ENCODE measurements at regions not wholly inside any gene's neighbourhood (a gene's known extent, or its start where the extent isn't known, plus 50 kb on each side); places are given as distances from the start of the nearest gene placed in this dataset.

DNA sequence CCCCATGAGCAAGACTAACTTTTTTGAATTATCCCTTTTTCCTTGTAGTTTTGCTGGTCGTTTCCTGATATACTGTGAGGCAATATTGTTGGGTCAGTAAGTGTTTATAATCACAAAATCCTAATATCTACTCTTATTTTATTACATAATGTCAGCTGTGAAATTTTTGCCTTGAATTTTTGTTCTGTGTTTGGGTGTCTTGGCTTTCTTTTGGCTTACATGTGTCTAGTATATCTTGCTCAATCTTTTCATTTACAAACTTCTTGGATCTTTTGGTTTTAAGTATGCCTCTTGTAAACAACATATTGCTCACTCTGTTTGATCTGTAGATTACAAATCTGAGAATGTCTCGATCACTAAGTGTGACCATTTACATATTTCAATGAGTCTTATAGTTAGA lies 330.3 kb upstream of the ARGLU1 start:
- H3K9me3 ChIP-seq = no peaks in the 10 kb centered on the region
- no peaks in the 10 kb centered on the region for H3K36me3 ChIP-seq
- TF ChIP-seq EP300 (IDR thresholded peaks at IDR 0.05) = no peak
- no peak for TF ChIP-seq POLR2AphosphoS5 (IDR thresholded peaks at IDR 0.05)
- TF ChIP-seq, protein P1, sequence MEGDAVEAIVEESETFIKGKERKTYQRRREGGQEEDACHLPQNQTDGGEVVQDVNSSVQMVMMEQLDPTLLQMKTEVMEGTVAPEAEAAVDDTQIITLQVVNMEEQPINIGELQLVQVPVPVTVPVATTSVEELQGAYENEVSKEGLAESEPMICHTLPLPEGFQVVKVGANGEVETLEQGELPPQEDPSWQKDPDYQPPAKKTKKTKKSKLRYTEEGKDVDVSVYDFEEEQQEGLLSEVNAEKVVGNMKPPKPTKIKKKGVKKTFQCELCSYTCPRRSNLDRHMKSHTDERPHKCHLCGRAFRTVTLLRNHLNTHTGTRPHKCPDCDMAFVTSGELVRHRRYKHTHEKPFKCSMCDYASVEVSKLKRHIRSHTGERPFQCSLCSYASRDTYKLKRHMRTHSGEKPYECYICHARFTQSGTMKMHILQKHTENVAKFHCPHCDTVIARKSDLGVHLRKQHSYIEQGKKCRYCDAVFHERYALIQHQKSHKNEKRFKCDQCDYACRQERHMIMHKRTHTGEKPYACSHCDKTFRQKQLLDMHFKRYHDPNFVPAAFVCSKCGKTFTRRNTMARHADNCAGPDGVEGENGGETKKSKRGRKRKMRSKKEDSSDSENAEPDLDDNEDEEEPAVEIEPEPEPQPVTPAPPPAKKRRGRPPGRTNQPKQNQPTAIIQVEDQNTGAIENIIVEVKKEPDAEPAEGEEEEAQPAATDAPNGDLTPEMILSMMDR (IDR thresholded peaks at IDR 0.05) = no peak
- TF ChIP-seq POLR2A (IDR thresholded peaks at IDR 0.05) = no peak
- no peak for DNase-seq (ENCODE audit: low spot score in 2 of 2)
- H3K4me1 ChIP-seq = no peaks in the 10 kb centered on the region
- H3K4me3 ChIP-seq = no peak overlapping the region
- H3K27ac ChIP-seq = no peak overlapping the region
- no peaks in the 10 kb centered on the region for H3K27me3 ChIP-seq
- WGBS = 66% methylated on average over 2 of the region's 2 CpGs

- DNase-seq (ENCODE audit: low spot score in 2 of 2) = no peak
- 96% methylated on average over 2 of the region's 2 CpGs for WGBS
- H3K27me3 ChIP-seq = no peaks in the 10 kb centered on the region
- H3K36me3 ChIP-seq = no peaks in the 10 kb centered on the region
- H3K4me3 ChIP-seq = no peak overlapping the region
- no peaks in the 10 kb centered on the region for H3K9me3 ChIP-seq
- no peaks in the 10 kb centered on the region for H3K4me1 ChIP-seq
- no peak overlapping the region for H3K27ac ChIP-seq
- TF ChIP-seq, protein P1 (IDR thresholded peaks at IDR 0.05) = no peak
- TF ChIP-seq POLR2A (IDR thresholded peaks at IDR 0.05) (no peak), EP300 (IDR thresholded peaks at IDR 0.05) (no peak), POLR2AphosphoS5 (IDR thresholded peaks at IDR 0.05) (no peak)
Observed at GRCh38 chr13:106888148-106888547, 320.2 kb upstream of the ARGLU1 start.

GRCh38 chr13:106887686-106888085 lies 319.7 kb upstream of the ARGLU1 start:
- Histone ChIP-seq H3K27me3 (no peaks in the 10 kb centered on the region), H3K9me3 (no peaks in the 10 kb centered on the region), H3K4me1 (no peaks in the 10 kb centered on the region), H3K4me3 (no peak overlapping the region), H3K36me3 (no peaks in the 10 kb centered on the region), H3K27ac (no peak overlapping the region)
- 49% methylated on average over 2 of the region's 2 CpGs for WGBS
- TF ChIP-seq POLR2A (IDR thresholded peaks at IDR 0.05) (no peak), EP300 (IDR thresholded peaks at IDR 0.05) (no peak), POLR2AphosphoS5 (IDR thresholded peaks at IDR 0.05) (no peak)
- TF ChIP-seq, protein P1 (IDR thresholded peaks at IDR 0.05) = no peak
- DNase-seq (ENCODE audit: low spot score in 2 of 2) = no peak

- no peaks in the 10 kb centered on the region for H3K9me3 ChIP-seq
- TF ChIP-seq POLR2A (IDR thresholded peaks at IDR 0.05) (no peak), POLR2AphosphoS5 (IDR thresholded peaks at IDR 0.05) (no peak), EP300 (IDR thresholded peaks at IDR 0.05) (no peak)
- TF ChIP-seq, protein P1 (IDR thresholded peaks at IDR 0.05) = no peak
Observed at GRCh38 chr13:106883976-106884375, 316.0 kb upstream of the ARGLU1 start.

GRCh38 chr13:106882246-106882645 lies 314.3 kb upstream of the ARGLU1 start:
- Histone ChIP-seq H3K27me3 (no peaks in the 10 kb centered on the region), H3K4me3 (no peak overlapping the region), H3K9me3 (no peaks in the 10 kb centered on the region), H3K36me3 (no peaks in the 10 kb centered on the region), H3K4me1 (no peaks in the 10 kb centered on the region), H3K27ac (no peak overlapping the region)
- TF ChIP-seq POLR2AphosphoS5 (IDR thresholded peaks at IDR 0.05) (no peak), POLR2A (IDR thresholded peaks at IDR 0.05) (no peak), EP300 (IDR thresholded peaks at IDR 0.05) (no peak)
- TF ChIP-seq, protein P1 (IDR thresholded peaks at IDR 0.05) = no peak
- WGBS = 64% methylated on average over 6 of the region's 6 CpGs
- no peak for DNase-seq (ENCODE audit: low spot score in 2 of 2)

More at GRCh38 chr13:106883976-106884375, 316.0 kb upstream of the ARGLU1 start:
- DNase-seq (ENCODE audit: low spot score in 2 of 2) = no peak
- H3K27me3 ChIP-seq = no peaks in the 10 kb centered on the region
- no peak overlapping the region for H3K4me3 ChIP-seq
- no peak overlapping the region for H3K27ac ChIP-seq
- no peaks in the 10 kb centered on the region for H3K4me1 ChIP-seq
- H3K36me3 ChIP-seq = no peaks in the 10 kb centered on the region
